Medulla oblongata (tissue), 1 donor: ENCODE measurements at regions not wholly inside any gene's neighbourhood (a gene's known extent, or its start where the extent isn't known, plus 50 kb on each side); places are given as distances from the start of the nearest gene placed in this dataset.

Experiments used
- DNase-seq: peaks from one replicate; pipeline ENCODE4 v3.0.0-alpha.2; 2015; ENCODE audit errors: extremely low spot score

- DNase-seq: no peak
Observed at GRCh38 chr7:35501681-35502080, 193.3 kb downstream of the HERPUD2 start.

- no peak for DNase-seq
Observed at GRCh38 chr7:35499226-35499625, 195.7 kb downstream of the HERPUD2 start.

GRCh38 chr7:35498416-35498815 lies 196.5 kb downstream of the HERPUD2 start:
- DNase-seq: no peak

- DNase-seq: no peak
Observed at GRCh38 chr7:35495844-35496243, 199.1 kb downstream of the HERPUD2 start.

- DNase-seq: no peak
Observed at GRCh38 chr7:35495377-35495776, 199.6 kb downstream of the HERPUD2 start.

- no peak for DNase-seq
Observed at GRCh38 chr7:35494407-35494806, 200.5 kb downstream of the HERPUD2 start.

GRCh38 chr7:35492451-35493175 lies 202.3 kb downstream of the HERPUD2 start:
- DNase-seq: no peak

- DNase-seq: no peak
Observed at GRCh38 chr7:35491233-35491632, 203.7 kb downstream of the HERPUD2 start.

- no peak for DNase-seq
Observed at GRCh38 chr7:35487841-35488240, 207.1 kb downstream of the HERPUD2 start.

GRCh38 chr7:35487402-35487801 lies 207.5 kb downstream of the HERPUD2 start:
- DNase-seq: no peak

- DNase-seq: no peak
Observed at GRCh38 chr7:35485436-35485835, 209.5 kb downstream of the HERPUD2 start.

GRCh38 chr7:35483568-35483967 lies 211.4 kb downstream of the HERPUD2 start:
- DNase-seq: no peak

- no peak for DNase-seq
Observed at GRCh38 chr7:35482231-35482630, 212.7 kb downstream of the HERPUD2 start.

- DNase-seq: no peak
Observed at GRCh38 chr7:35480806-35481205, 214.1 kb downstream of the HERPUD2 start.

GRCh38 chr7:35477609-35478008 lies 217.3 kb downstream of the HERPUD2 start:
- no peak for DNase-seq

GRCh38 chr7:35474100-35474499 lies 220.2 kb upstream of the TBX20 start:
- no peak for DNase-seq

- no peak for DNase-seq
Observed at GRCh38 chr7:35468606-35469005, 214.7 kb upstream of the TBX20 start.

- no peak for DNase-seq
Observed at GRCh38 chr7:35467456-35467978, 213.6 kb upstream of the TBX20 start.

- DNase-seq: no peak
Observed at GRCh38 chr7:35465791-35466336, 212.0 kb upstream of the TBX20 start.

GRCh38 chr7:35463751-35464150 lies 209.9 kb upstream of the TBX20 start:
- DNase-seq: no peak

- DNase-seq: no peak
Observed at GRCh38 chr7:35463176-35463700, 209.3 kb upstream of the TBX20 start.

GRCh38 chr7:35454575-35455385 lies 200.9 kb upstream of the TBX20 start:
- no peak for DNase-seq
